HFFc6 (cell line): ENCODE measurements at regions not wholly inside any gene's neighbourhood (a gene's known extent, or its start where the extent isn't known, plus 50 kb on each side); places are given as distances from the start of the nearest gene placed in this dataset.
A peak's percentile ranks its signal among the peaks of the same experiment; 100 is the strongest.

Source experiments
- DNase-seq: peaks from one replicate; pipeline ENCODE4 v3.0.0-alpha.2; 2018
- H3K27ac Mint-ChIP-seq: 2 replicates; pipeline ENCODE4 v1.8.0; 2020; ENCODE audit warnings: mild to moderate bottlenecking, mixed read lengths
- H3K27me3 Mint-ChIP-seq: 2 replicates; pipeline ENCODE4 v1.8.0; 2021; ENCODE audit warnings: mild to moderate bottlenecking, moderate library complexity, mixed read lengths; ENCODE audit not compliant: insufficient read depth
- H3K36me3 Mint-ChIP-seq: 2 replicates; pipeline ENCODE4 v1.8.0; 2021; ENCODE audit warnings: low read depth, mixed read lengths
- H3K4me1 Mint-ChIP-seq: 2 replicates; pipeline ENCODE4 v1.8.0; 2020; ENCODE audit warnings: low read depth, mixed read lengths
- H3K4me3 Mint-ChIP-seq: 2 replicates; pipeline ENCODE4 v1.8.0; 2020; ENCODE audit warnings: mild to moderate bottlenecking, moderate library complexity, mixed read lengths
- H3K9me3 Mint-ChIP-seq: 2 replicates; pipeline ENCODE4 v1.8.0; 2020; ENCODE audit warnings: mild to moderate bottlenecking, mixed read lengths
- TF ChIP-seq, protein P1 (sequence below): fragments of 200-600 bp; sonication (generic); IDR thresholded peaks from 2 replicates; pipeline ENCODE4 v1.5.0; 2021; ENCODE audit warnings: antibody characterized with exemption, mild to moderate bottlenecking

DNA sequence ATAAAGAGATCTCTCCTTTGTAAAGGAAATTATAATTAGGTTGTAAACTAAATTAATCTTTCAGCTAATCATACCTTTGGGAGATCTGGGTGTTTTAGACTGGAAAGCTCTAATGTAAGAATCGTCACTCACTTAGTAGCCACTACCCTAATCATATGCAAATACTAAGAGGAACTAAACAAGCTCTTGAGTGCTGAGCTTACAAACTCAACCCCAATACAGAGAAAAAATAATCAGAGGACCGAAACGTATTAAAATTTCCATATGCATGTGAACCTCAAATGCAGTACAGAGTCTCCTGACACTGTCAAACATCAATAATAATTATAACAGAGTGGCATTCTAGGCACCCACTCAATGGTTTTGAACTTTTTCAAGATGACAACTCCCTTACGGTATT lies 235.3 kb upstream of the FOXN3 start:
- no peak for DNase-seq
- no peak overlapping the region for H3K4me3 Mint-ChIP-seq
- H3K27me3 Mint-ChIP-seq = peaks cover 5% of the 10 kb centered on the region; the same call in 1 of the 2 replicates
- peaks cover 5% of the 10 kb centered on the region; the same call in 1 of the 2 replicates for H3K9me3 Mint-ChIP-seq
- peaks cover 4% of the 10 kb centered on the region; the same call in 1 of the 2 replicates for H3K4me1 Mint-ChIP-seq
- H3K27ac Mint-ChIP-seq = no peak overlapping the region
- TF ChIP-seq, protein P1, sequence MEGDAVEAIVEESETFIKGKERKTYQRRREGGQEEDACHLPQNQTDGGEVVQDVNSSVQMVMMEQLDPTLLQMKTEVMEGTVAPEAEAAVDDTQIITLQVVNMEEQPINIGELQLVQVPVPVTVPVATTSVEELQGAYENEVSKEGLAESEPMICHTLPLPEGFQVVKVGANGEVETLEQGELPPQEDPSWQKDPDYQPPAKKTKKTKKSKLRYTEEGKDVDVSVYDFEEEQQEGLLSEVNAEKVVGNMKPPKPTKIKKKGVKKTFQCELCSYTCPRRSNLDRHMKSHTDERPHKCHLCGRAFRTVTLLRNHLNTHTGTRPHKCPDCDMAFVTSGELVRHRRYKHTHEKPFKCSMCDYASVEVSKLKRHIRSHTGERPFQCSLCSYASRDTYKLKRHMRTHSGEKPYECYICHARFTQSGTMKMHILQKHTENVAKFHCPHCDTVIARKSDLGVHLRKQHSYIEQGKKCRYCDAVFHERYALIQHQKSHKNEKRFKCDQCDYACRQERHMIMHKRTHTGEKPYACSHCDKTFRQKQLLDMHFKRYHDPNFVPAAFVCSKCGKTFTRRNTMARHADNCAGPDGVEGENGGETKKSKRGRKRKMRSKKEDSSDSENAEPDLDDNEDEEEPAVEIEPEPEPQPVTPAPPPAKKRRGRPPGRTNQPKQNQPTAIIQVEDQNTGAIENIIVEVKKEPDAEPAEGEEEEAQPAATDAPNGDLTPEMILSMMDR = no peak
- H3K36me3 Mint-ChIP-seq = peaks cover 10% of the 10 kb centered on the region

DNA sequence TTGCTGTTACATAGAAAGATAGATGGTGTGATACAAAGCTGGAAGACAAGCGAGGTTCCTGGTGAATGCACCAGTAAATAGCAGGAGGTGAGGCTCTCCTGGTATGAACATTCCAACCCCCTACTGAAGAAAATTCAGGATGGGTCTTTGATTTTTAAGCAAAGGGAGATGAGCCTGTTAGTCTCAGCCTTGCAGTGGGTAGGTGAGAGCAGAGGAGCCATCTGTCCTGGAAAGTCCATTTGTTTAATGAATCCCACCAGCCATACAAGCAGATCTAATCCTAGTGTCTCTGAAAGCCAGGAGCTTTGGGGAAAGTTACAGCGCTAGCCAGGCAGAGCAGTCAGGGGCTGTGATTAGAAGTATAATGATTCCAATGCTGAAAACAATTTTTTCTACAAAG lies 234.8 kb upstream of the FOXN3 start:
- Mint-ChIP-seq H3K4me1 (peaks cover 4% of the 10 kb centered on the region; the same call in 1 of the 2 replicates), H3K27me3 (peaks cover 5% of the 10 kb centered on the region; the same call in 1 of the 2 replicates), H3K9me3 (no peaks in the 10 kb centered on the region; the same call in 1 of the 2 replicates), H3K27ac (no peak overlapping the region), H3K36me3 (peaks cover 5% of the 10 kb centered on the region; the same call in 1 of the 2 replicates), H3K4me3 (no peak overlapping the region)
- no peak for DNase-seq
- TF ChIP-seq, protein P1 = no peak

DNA sequence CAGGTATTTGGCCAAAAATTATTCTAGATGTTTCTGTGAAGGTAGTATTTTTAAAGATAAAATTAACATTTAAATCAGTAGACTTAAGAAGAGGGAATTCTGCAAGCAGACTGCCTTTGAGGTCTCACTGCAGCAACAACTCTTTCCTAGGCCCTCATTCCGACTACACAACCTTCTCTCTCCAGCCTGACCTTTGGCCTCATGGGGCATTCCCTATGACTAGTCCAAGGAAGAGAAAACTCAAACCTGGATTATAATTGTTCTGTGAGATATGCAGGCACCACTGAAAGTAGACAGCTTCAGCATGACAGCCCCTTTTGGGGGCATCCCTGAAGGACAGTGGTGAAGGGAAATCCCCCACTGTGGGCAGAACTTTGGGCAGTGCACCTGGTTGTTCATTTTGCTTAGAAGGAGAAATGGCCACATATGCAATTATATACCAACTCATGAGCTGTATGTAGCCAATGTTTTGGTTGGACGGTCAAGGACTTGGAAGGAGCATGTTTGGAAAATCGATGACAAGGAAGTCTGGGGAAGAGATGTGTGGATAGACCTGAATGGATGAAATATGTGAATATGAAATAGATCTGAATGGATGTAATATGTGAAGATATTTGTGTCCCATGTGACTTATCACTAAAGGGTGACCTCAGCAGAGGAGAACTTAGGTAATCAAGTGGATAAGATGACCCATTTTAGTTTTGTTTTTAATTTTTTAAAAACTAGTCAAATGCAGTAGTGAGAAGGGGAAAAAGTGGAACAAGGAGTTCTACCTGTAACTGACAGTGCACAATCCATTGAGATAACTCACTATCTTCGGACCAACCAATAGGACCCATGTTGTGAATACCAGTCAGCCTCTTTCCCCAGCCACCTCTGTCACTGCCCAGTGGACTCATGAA lies 233.3 kb upstream of the FOXN3 start:
- no peak overlapping the region for H3K27ac Mint-ChIP-seq
- no peaks in the 10 kb centered on the region for H3K9me3 Mint-ChIP-seq
- peaks cover 5% of the 10 kb centered on the region; the same call in 1 of the 2 replicates for H3K27me3 Mint-ChIP-seq
- H3K4me3 Mint-ChIP-seq = no peak overlapping the region
- TF ChIP-seq, protein P1 = no peak
- H3K4me1 Mint-ChIP-seq = peaks cover 4% of the 10 kb centered on the region; the same call in 1 of the 2 replicates
- H3K36me3 Mint-ChIP-seq = no peaks in the 10 kb centered on the region
- DNase-seq = no peak

DNA sequence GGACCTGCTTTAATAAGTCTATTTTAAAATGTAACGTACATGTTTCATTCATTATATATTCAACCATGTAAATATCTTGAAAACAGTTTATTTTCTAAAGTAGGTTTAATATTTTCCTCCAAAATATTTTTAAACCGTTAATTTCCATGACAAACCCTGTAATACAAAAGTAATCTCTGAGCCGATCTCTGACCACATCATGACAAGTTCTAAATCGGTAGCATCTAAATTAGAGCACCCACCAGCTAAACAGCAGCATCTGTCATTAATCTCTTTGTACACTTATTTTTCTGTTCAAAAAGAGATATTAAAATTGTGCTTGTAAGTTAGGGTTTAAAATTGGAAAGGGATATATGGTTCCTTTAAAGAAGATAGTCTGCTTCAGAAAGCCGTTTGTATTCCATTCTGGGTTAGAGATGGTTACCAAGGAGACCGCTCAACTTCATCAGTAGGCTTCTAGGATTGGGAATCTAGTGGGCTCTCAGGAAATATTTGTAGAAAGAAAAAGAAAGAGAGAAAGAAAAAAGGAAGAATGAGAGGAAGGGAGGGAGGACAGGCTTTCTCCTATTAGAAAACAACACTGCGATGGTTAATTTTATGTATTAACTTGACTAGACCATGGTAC lies 232.5 kb upstream of the FOXN3 start:
- DNase-seq = peak; percentile 1
- TF ChIP-seq, protein P1 = no peak
- Mint-ChIP-seq H3K36me3 (no peaks in the 10 kb centered on the region), H3K9me3 (no peaks in the 10 kb centered on the region), H3K4me3 (no peak overlapping the region), H3K4me1 (peaks cover 4% of the 10 kb centered on the region; the same call in 1 of the 2 replicates), H3K27me3 (peaks cover 5% of the 10 kb centered on the region; the same call in 1 of the 2 replicates), H3K27ac (no peak overlapping the region)

DNA sequence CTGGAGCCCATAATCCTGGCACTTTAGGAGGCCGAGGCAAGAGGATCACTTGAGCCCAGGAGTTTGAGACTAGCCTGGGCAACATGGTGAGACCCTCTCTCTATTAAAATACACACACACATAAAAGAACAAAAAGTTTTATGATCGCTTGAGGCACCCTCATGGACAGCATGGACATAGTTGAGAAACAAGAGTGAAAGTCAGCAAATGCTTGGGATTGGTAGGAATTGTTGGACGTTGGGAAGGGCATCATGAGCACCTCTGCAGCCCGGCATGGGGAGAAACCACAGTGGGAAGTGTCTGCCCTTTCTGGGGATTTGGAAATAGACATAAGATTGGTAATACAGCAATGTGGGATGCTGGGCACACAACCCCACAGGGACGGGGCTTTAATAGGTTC lies 231.9 kb upstream of the FOXN3 start:
- H3K27ac Mint-ChIP-seq = no peak overlapping the region
- no peak for DNase-seq
- no peaks in the 10 kb centered on the region for H3K36me3 Mint-ChIP-seq
- H3K27me3 Mint-ChIP-seq = peaks cover 5% of the 10 kb centered on the region; the same call in 1 of the 2 replicates
- TF ChIP-seq, protein P1 = no peak
- H3K9me3 Mint-ChIP-seq = no peaks in the 10 kb centered on the region
- H3K4me1 Mint-ChIP-seq = peaks cover 4% of the 10 kb centered on the region; the same call in 1 of the 2 replicates
- no peak overlapping the region for H3K4me3 Mint-ChIP-seq
